CD14-positive monocyte (primary cell): ENCODE measurements at regions not wholly inside any gene's neighbourhood (a gene's known extent, or its start where the extent isn't known, plus 50 kb on each side); places are given as distances from the start of the nearest gene placed in this dataset.

ENCODE experiments used
- DNase-seq, 3 donors: peaks; one replicate each; pipeline ENCODE4 v3.0.0-alpha.2; 2011 to 2022
- H2AFZ ChIP-seq: 2 replicates; pipeline ENCODE4 v1.6.0; 2012; ENCODE audit warnings: mild to moderate bottlenecking, low read depth, low read length, inconsistent platforms; ENCODE audit not compliant: insufficient read depth, poor library complexity, severe bottlenecking
- H3K27ac ChIP-seq, 2 donors: 1 replicate in 1 of 2; 2 replicates in 1 of 2; pipeline ENCODE4 v1.5.1; 2012 to 2013; ENCODE audit warnings: low read length in 2 of 2, control low read depth in 1 of 2, inconsistent platforms in 1 of 2, low read depth in 1 of 2, mild to moderate bottlenecking in 1 of 2
- H3K27me3 ChIP-seq, 2 donors: one replicate each; pipeline versions ENCODE4 v1.6.0 to v1.6.1; 2011 to 2013; ENCODE audit warnings: low read length in 2 of 2; ENCODE audit not compliant: control insufficient read depth in 2 of 2, insufficient read depth in 2 of 2
- H3K36me3 ChIP-seq, 2 donors: replicated peaks in 1 of 2; 1 replicate in 1 of 2; 2 replicates in 1 of 2; pipeline versions ENCODE4 v1.5.1 to v1.6.1; 2012 to 2013; ENCODE audit warnings: low read length in 2 of 2, control low read depth in 1 of 2, inconsistent platforms in 1 of 2, mild to moderate bottlenecking in 1 of 2; ENCODE audit not compliant: insufficient read depth in 2 of 2, control insufficient read depth in 1 of 2
- H3K4me1 ChIP-seq, 2 donors: 1 replicate in 1 of 2; 2 replicates in 1 of 2; pipeline versions ENCODE4 v1.5.1 to v1.6.1; 2012 to 2013; ENCODE audit warnings: low read length in 2 of 2, control low read depth in 1 of 2, inconsistent platforms in 1 of 2, mild to moderate bottlenecking in 1 of 2, moderate library complexity in 1 of 2; ENCODE audit not compliant: insufficient read depth in 2 of 2, control insufficient read depth in 1 of 2
- H3K4me2 ChIP-seq: replicated peaks from 2 replicates; pipeline ENCODE3; 2012; ENCODE audit warnings: low read length, moderate library complexity, mild to moderate bottlenecking; ENCODE audit not compliant: poor library complexity, severe bottlenecking; ENCODE audit errors: extremely low read depth
- H3K4me3 ChIP-seq, 3 experiments: fragments of 200-600 bp in 1 of 3; sonication (generic) in 1 of 3; replicated peaks in 1 of 3; 1 replicate in 2 of 3; 2 replicates in 1 of 3; pipeline ENCODE4 v1.5.1; 2011 to 2013; ENCODE audit warnings: low read length in 3 of 3, mild to moderate bottlenecking in 3 of 3, control low read depth in 2 of 3, low read depth in 2 of 3, inconsistent platforms in 1 of 3, moderate library complexity in 1 of 3
- H3K79me2 ChIP-seq: 2 replicates; pipeline ENCODE4 v1.6.0; 2012; ENCODE audit warnings: mild to moderate bottlenecking, control low read depth, inconsistent platforms, low read length, moderate library complexity; ENCODE audit not compliant: insufficient read depth
- H3K9ac ChIP-seq: 2 replicates; pipeline ENCODE4 v1.6.0; 2017; ENCODE audit warnings: low read length, mild to moderate bottlenecking; ENCODE audit not compliant: insufficient read depth, poor library complexity, severe bottlenecking
- H3K9me3 ChIP-seq, 2 donors: replicated peaks in 1 of 2; 1 replicate in 1 of 2; 2 replicates in 1 of 2; pipeline versions ENCODE4 v1.5.1 to v1.6.1; 2012 to 2013; ENCODE audit warnings: low read length in 2 of 2, control low read depth in 1 of 2; ENCODE audit not compliant: control insufficient read depth in 1 of 2, insufficient read depth in 1 of 2
- H4K20me1 ChIP-seq: 2 replicates; pipeline ENCODE4 v1.6.0; 2012; ENCODE audit warnings: mild to moderate bottlenecking, low read length, control low read depth, moderate library complexity; ENCODE audit not compliant: insufficient read depth
- H3K27ac Mint-ChIP-seq, 7 donors: one replicate each; pipeline ENCODE4 v1.8.0; 2020; ENCODE audit warnings: mild to moderate bottlenecking in 7 of 7, mixed read lengths in 7 of 7, moderate library complexity in 6 of 7, inconsistent platforms in 2 of 7
- H3K27me3 Mint-ChIP-seq, 3 donors: one replicate each; pipeline ENCODE4 v1.8.0; 2021 to 2022; ENCODE audit warnings: low read depth in 3 of 3, mild to moderate bottlenecking in 3 of 3, mixed read lengths in 3 of 3, moderate library complexity in 3 of 3, inconsistent platforms in 1 of 3
- H3K36me3 Mint-ChIP-seq, 2 donors: one replicate each; pipeline ENCODE4 v1.8.0; 2020; ENCODE audit warnings: mixed read lengths in 2 of 2, inconsistent platforms in 1 of 2, mild to moderate bottlenecking in 1 of 2
- H3K4me1 Mint-ChIP-seq: one replicate; pipeline ENCODE4 v1.8.0; 2020; ENCODE audit warnings: mild to moderate bottlenecking, mixed read lengths
- H3K4me3 Mint-ChIP-seq, 2 donors: one replicate each; pipeline ENCODE4 v1.8.0; 2020; ENCODE audit warnings: mild to moderate bottlenecking in 2 of 2, mixed read lengths in 2 of 2, moderate library complexity in 1 of 2
- H3K9me3 Mint-ChIP-seq, 7 donors: one replicate each; pipeline ENCODE4 v1.8.0; 2020 to 2022; ENCODE audit warnings: mixed read lengths in 7 of 7, mild to moderate bottlenecking in 6 of 7, moderate library complexity in 6 of 7, inconsistent platforms in 2 of 7
- WGBS: methylation state at CpG from one replicate; pipeline ENCODE4 v1.1.5; 2013; ENCODE audit warnings: missing lambda C conversion rate; ENCODE audit not compliant: insufficient coverage; 5-methylcytosine and 5-hydroxymethylcytosine counted together
- intact Hi-C, 2 donors: fragments of 100-400 bp; cut with micrococcal nuclease; formaldehyde crosslinking; loops; one replicate each; pipeline versions ENCODE4 v1.15.0 to v1.15.1; 2023
- TF ChIP-seq, protein P1 (sequence below): fragments of 200-600 bp; IDR thresholded peaks from one replicate; pipeline ENCODE4 v1.8.0; 2022; ENCODE audit warnings: antibody characterized with exemption, mild to moderate bottlenecking

DNA sequence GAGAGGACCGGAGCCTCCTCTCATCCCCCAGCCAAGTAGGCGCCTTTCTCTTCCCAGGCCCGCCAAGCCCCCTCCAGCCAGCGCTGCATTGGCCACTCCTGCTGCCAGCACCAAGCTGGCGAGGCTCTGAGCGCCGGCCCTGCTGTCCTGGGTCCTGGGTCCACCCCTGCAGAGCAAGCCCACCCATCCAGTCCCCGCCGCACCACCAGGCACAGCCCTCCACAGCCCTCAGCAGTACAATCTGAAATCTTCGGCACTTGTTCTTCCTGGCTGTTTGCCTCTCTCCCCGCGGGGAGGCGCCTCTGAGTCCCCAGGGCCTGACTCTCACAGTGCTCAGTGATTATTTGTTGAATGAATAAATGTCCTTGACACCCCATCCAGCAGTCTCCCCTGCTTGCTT lies 236.4 kb upstream of the SGCG start:
- H3K27ac ChIP-seq: no peak overlapping the region
- no peaks in the 10 kb centered on the region for H3K4me1 ChIP-seq
- H3K9me3 Mint-ChIP-seq: peaks cover 6 to 43% (median 14%) of the 10 kb centered on the region in 7 donors
- H2AFZ ChIP-seq: no peak overlapping the region
- no peaks in the 10 kb centered on the region for H3K27me3 ChIP-seq
- DNase-seq: no peak
- intact Hi-C loops: no loop called here
- H3K4me1 Mint-ChIP-seq: no peaks in the 10 kb centered on the region
- no peaks in the 10 kb centered on the region for H3K36me3 ChIP-seq
- no peak overlapping the region for H3K27ac Mint-ChIP-seq
- no peaks in the 10 kb centered on the region for H3K79me2 ChIP-seq
- no peak overlapping the region for H3K4me2 ChIP-seq
- no peak overlapping the region for H3K4me3 ChIP-seq
- no peaks in the 10 kb centered on the region for H3K36me3 Mint-ChIP-seq
- peaks cover 0 to 3% (median 2%) of the 10 kb centered on the region in 3 donors for H3K27me3 Mint-ChIP-seq
- H3K9ac ChIP-seq: no peak overlapping the region
- WGBS: 92% methylated on average over 8 of the region's 13 CpGs
- peaks cover 8 to 21% of the 10 kb centered on the region in 2 donors for H3K9me3 ChIP-seq
- no peaks in the 10 kb centered on the region for H4K20me1 ChIP-seq
- TF ChIP-seq, protein P1, sequence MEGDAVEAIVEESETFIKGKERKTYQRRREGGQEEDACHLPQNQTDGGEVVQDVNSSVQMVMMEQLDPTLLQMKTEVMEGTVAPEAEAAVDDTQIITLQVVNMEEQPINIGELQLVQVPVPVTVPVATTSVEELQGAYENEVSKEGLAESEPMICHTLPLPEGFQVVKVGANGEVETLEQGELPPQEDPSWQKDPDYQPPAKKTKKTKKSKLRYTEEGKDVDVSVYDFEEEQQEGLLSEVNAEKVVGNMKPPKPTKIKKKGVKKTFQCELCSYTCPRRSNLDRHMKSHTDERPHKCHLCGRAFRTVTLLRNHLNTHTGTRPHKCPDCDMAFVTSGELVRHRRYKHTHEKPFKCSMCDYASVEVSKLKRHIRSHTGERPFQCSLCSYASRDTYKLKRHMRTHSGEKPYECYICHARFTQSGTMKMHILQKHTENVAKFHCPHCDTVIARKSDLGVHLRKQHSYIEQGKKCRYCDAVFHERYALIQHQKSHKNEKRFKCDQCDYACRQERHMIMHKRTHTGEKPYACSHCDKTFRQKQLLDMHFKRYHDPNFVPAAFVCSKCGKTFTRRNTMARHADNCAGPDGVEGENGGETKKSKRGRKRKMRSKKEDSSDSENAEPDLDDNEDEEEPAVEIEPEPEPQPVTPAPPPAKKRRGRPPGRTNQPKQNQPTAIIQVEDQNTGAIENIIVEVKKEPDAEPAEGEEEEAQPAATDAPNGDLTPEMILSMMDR: no peak
- no peak overlapping the region for H3K4me3 Mint-ChIP-seq

DNA sequence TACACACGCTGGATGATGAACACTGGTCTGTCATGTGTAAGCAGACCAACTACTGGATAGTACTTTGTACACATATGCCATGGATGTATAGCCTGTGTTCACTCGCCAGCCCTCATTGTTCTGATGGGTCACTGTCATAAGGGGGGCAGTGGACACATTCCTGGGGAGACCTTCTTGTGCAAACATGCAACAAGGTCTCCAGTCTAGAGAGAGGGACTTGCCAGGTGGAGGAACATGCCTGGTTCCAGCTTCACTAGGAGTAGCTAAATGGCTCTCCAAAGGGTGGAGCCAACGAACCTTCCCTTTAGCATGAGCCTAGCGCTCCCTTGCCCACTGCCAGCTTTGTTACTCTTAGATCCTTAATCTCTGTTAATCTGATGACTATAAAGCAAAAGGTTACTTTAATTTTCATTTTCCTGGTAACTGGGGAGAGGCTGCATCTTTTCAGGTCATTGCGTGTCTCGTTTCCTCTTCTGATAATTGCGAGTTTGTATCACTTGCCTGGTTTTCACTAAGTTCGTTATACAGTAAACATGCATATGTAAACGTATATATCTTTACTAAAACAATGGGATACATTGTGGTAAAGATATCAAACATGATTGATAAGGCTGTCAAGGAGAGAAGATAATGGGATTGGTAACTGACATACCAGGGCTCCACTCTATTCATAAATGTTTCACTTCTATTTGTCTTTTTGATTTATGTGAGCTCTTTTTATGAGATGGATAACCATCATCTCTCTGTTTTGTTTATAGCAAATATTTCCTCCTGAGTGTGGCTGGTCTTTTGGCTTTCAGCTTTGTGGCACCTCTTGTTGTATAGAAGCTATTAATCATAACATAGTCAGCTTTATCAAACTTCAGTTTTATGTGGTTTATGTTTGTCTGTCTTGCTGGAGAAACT lies 235.2 kb upstream of the SGCG start:
- Histone ChIP-seq H3K27me3 (no peaks in the 10 kb centered on the region), H3K9ac (no peak overlapping the region), H4K20me1 (no peaks in the 10 kb centered on the region), H3K36me3 (no peaks in the 10 kb centered on the region), H2AFZ (no peak overlapping the region), H3K79me2 (no peaks in the 10 kb centered on the region), H3K9me3 (peaks cover 8 to 21% of the 10 kb centered on the region in 2 donors), H3K4me3 (no peak overlapping the region), H3K27ac (no peak overlapping the region), H3K4me2 (no peak overlapping the region), H3K4me1 (no peaks in the 10 kb centered on the region)
- TF ChIP-seq, protein P1: no peak
- Mint-ChIP-seq H3K27me3 (peaks cover 0 to 3% (median 2%) of the 10 kb centered on the region in 3 donors), H3K4me1 (no peaks in the 10 kb centered on the region), H3K9me3 (peaks cover 8 to 36% (median 15%) of the 10 kb centered on the region in 7 donors), H3K4me3 (no peak overlapping the region), H3K36me3 (no peaks in the 10 kb centered on the region), H3K27ac (no peak overlapping the region)
- DNase-seq: no peak
- intact Hi-C loops: no loop called here
- no CpG with 5 or more reads among the region's 9 CpGs for WGBS
